ENCODE measurements at regions not wholly inside any gene's neighbourhood (a gene's known extent, or its start where the extent isn't known, plus 50 kb on each side); places are given as distances from the start of the nearest gene placed in this dataset.

- no peak for TF ChIP-seq GATA2 (IDR thresholded peaks at IDR 0.05; ENCODE audit: low read depth, low read length)
- TF ChIP-seq GATA3 (IDR thresholded peaks at IDR 0.05; ENCODE audit: low read depth, low read length) = no peak
These were observed 1258.8 kb downstream of the BRD1 start for GRCh38 chr22:48568736-48569330.

- TF ChIP-seq GATA2 (IDR thresholded peaks at IDR 0.05; ENCODE audit: low read depth, low read length) (peak; percentile 76), GATA3 (IDR thresholded peaks at IDR 0.05; ENCODE audit: low read depth, low read length) (no peak)
These were observed 1260.3 kb downstream of the BRD1 start for GRCh38 chr22:48567213-48567975.

DNA sequence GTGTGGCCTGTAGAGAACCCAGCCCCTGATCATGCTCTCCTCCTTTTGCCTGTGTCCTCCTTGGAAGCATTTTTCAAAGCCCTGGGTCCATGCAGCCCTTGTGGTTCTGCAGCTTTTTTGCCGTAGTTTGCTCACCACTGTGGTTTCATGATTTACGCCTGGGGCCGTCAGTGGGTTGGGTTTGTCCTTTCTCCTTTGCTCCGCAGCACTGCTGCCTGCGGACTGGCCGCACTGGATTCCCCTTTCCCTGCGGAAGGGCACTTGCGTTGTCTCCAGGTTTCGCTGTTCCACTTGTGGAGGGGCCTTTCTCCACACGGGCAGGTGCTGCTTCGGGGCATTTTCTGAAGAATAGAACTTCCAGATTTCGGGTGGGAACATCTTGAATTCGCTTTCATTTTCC is 1260.9 kb downstream of the BRD1 start:
- no peak for TF ChIP-seq GATA3 (IDR thresholded peaks at IDR 0.05; ENCODE audit: low read depth, low read length)
- TF ChIP-seq GATA2 (IDR thresholded peaks at IDR 0.05; ENCODE audit: low read depth, low read length) = no peak

- TF ChIP-seq GATA2 (IDR thresholded peaks at IDR 0.05; ENCODE audit: low read depth, low read length) = no peak
- TF ChIP-seq GATA3 (IDR thresholded peaks at IDR 0.05; ENCODE audit: low read depth, low read length) = no peak
These were observed 1261.7 kb downstream of the BRD1 start for GRCh38 chr22:48565901-48566501.

DNA sequence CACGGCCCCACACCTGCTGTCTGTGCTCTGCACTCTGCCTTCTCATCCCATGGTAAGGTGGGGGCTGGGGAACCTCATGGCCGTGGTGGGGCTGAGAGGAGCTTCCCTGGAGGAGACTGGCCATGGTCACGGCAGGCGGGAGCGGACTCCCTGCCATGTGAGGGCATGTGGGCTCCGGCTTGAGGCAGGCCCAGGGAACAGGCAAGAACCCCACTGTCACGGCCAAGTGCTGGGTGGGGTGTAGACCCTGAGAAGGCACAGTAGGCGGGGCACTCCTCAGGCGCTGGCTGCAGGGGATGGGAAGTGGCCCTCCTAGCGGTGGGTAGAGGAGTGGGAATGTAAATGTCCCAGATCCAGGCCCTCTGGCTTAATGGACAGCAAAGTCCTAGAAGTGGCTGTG is 1262.7 kb downstream of the BRD1 start:
- no peak for TF ChIP-seq GATA2 (IDR thresholded peaks at IDR 0.05; ENCODE audit: low read depth, low read length)
- no peak for TF ChIP-seq GATA3 (IDR thresholded peaks at IDR 0.05; ENCODE audit: low read depth, low read length)

- no peak for TF ChIP-seq GATA2 (IDR thresholded peaks at IDR 0.05; ENCODE audit: low read depth, low read length)
- no peak for TF ChIP-seq GATA3 (IDR thresholded peaks at IDR 0.05; ENCODE audit: low read depth, low read length)
These were observed 1263.7 kb downstream of the BRD1 start for GRCh38 chr22:48563966-48564330.

GRCh38 chr22:48563118-48563965 is 1264.3 kb downstream of the BRD1 start:
- TF ChIP-seq GATA3 (IDR thresholded peaks at IDR 0.05; ENCODE audit: low read depth, low read length) = no peak
- TF ChIP-seq GATA2 (IDR thresholded peaks at IDR 0.05; ENCODE audit: low read depth, low read length) = no peak

GRCh38 chr22:48561676-48562075 is 1266.0 kb downstream of the BRD1 start:
- no peak for TF ChIP-seq GATA2 (IDR thresholded peaks at IDR 0.05; ENCODE audit: low read depth, low read length)
- no peak for TF ChIP-seq GATA3 (IDR thresholded peaks at IDR 0.05; ENCODE audit: low read depth, low read length)

DNA sequence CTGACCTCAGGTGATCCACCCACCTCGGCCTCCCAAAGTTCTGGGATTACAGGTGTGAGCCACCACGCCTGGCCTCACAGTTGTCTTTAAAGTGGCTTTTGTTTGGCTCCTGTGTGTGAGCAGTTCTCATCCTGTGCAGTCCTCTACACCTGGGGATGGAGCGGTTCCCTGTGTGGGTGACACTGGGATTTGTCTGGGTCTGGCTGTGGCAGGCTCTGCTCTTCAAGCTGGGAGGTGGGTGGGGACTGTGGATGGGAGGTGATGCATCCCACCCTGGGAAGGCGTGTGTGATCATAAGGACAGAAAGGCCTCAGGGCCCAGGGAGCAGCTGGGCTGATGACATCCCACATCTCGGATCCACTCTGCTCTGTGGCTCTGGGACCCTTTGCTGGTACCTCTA is 1266.8 kb downstream of the BRD1 start:
- TF ChIP-seq GATA2 (IDR thresholded peaks at IDR 0.05; ENCODE audit: low read depth, low read length) = no peak
- no peak for TF ChIP-seq GATA3 (IDR thresholded peaks at IDR 0.05; ENCODE audit: low read depth, low read length)

- TF ChIP-seq GATA2 (IDR thresholded peaks at IDR 0.05; ENCODE audit: low read depth, low read length) (no peak), GATA3 (IDR thresholded peaks at IDR 0.05; ENCODE audit: low read depth, low read length) (no peak)
These were observed 1267.3 kb downstream of the BRD1 start for GRCh38 chr22:48560389-48560751.

DNA sequence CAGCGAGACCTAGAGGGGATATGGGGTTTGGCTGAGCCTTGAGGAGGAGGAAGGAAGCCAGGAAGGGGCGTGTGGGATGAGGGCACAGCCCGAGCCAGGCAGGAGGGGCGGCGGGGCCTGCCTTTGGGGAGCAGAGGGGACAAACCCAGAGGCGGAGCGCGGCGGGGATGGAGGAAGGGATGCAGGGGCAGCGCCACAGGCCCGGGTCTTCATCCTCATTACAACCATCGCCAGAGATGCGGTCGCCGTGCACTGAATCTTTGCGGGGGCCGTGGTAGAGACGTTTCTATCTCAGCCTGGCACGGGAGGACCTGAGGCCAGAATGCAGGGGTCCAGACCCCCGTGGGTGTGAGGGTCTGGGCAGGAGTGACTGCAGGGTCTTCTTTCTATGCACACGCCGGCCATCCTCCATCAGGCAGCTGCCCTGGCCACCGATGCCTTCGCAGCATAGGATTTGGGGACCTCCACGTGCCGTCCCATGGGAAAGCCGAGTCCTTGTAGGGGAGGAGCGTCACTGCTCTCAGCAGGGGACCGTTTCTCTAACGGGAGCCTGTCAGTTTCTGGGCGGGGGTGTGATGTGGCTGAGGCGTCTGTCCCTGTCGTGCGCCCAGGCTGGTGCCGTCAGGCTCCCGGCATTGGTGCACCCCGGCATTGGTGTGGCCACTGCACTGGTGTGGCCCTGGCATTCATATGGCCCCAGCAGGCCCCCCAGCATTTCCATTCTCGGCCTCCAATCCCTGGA is 1267.9 kb downstream of the BRD1 start:
- no peak for TF ChIP-seq GATA2 (IDR thresholded peaks at IDR 0.05; ENCODE audit: low read depth, low read length)
- no peak for TF ChIP-seq GATA3 (IDR thresholded peaks at IDR 0.05; ENCODE audit: low read depth, low read length)

- TF ChIP-seq GATA2 (IDR thresholded peaks at IDR 0.05; ENCODE audit: low read depth, low read length) (no peak), GATA3 (IDR thresholded peaks at IDR 0.05; ENCODE audit: low read depth, low read length) (no peak)
These were observed 1268.9 kb downstream of the BRD1 start for GRCh38 chr22:48558606-48559402.

DNA sequence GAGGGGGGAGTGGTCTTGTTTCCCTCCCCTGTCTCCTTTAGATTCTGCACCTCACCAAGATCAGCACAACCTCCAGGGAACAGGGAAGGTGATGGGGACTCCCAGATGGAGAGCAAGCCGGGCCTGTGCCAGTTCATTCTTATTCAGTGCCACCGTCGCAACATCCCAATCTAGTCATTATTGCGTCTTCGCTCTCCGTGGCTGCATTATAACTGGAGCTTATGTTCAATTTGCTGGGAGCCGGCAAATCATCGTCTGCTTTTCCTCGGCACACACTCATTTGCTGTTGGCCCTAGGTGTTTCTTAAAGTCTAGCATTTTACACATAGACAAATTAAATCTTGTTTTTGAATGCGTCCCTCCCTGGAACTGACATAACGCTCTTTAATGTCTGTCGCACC is 1269.7 kb downstream of the BRD1 start:
- no peak for TF ChIP-seq GATA3 (IDR thresholded peaks at IDR 0.05; ENCODE audit: low read depth, low read length)
- TF ChIP-seq GATA2 (IDR thresholded peaks at IDR 0.05; ENCODE audit: low read depth, low read length) = no peak
